ENCODE measurements at regions not wholly inside any gene's neighbourhood (a gene's known extent, or its start where the extent isn't known, plus 50 kb on each side); places are given as distances from the start of the nearest gene placed in this dataset.

DNA sequence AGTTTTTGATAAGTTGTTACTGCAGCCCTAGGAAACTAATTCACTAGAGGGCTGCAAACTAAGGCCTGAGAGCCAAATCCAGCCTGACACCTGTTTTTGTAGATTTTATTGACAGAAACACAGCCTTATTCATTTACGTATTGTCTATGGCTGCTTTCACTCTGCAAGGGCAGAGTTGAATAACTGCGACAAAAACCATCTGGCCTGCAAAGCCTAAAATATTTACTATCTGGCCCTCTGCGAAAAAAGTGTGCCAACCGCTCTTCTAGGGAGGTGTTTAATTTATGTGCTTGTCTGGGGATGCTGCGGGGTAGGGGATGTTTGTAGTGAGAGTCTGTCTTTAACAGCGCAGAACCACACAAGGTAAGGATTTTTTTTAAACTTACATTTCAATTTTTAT is 165.0 kb upstream of the RBFOX1 start:
- CTCF ChIA-PET = no interaction called here
- POLR2A ChIA-PET = no interaction called here
- TF ChIP-seq, protein P1, sequence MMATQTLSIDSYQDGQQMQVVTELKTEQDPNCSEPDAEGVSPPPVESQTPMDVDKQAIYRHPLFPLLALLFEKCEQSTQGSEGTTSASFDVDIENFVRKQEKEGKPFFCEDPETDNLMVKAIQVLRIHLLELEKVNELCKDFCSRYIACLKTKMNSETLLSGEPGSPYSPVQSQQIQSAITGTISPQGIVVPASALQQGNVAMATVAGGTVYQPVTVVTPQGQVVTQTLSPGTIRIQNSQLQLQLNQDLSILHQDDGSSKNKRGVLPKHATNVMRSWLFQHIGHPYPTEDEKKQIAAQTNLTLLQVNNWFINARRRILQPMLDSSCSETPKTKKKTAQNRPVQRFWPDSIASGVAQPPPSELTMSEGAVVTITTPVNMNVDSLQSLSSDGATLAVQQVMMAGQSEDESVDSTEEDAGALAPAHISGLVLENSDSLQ (IDR thresholded peaks at IDR 0.05) = no peak
- TF ChIP-seq L3MBTL2 (conservative IDR thresholded peaks at IDR 0.05) (no peak), FOXK2 (IDR thresholded peaks at IDR 0.05) (no peak), BHLHE40 (IDR thresholded peaks at IDR 0.05; ENCODE audit: borderline replicate concordance) (no peak), FOXA1 (IDR thresholded peaks at IDR 0.05) (no peak), ZNF384 (IDR thresholded peaks at IDR 0.05) (no peak), FOXM1 (IDR thresholded peaks at IDR 0.05; ENCODE audit: borderline replicate concordance) (no peak), HDGF (IDR thresholded peaks at IDR 0.05; ENCODE audit: borderline replicate concordance) (no peak), NFRKB (IDR thresholded peaks at IDR 0.05) (no peak), CTBP1 (IDR thresholded peaks at IDR 0.05; ENCODE audit: borderline replicate concordance) (no peak), LEF1 (IDR thresholded peaks at IDR 0.05; ENCODE audit: borderline replicate concordance) (no peak), ELF4 (IDR thresholded peaks at IDR 0.05) (no peak), SP1 (IDR thresholded peaks at IDR 0.05) (no peak), SUZ12 (IDR thresholded peaks at IDR 0.05) (no peak), ARNT (IDR thresholded peaks at IDR 0.05) (no peak), TARDBP (IDR thresholded peaks at IDR 0.05) (no peak)
- DNase-seq (ENCODE audit: extremely low spot score) = no peak

GRCh38 chr16:7161891-7162290 is 170.8 kb upstream of the RBFOX1 start:
- POLR2A ChIA-PET = no interaction called here
- TF ChIP-seq FOXK2 (IDR thresholded peaks at IDR 0.05) (no peak), LEF1 (IDR thresholded peaks at IDR 0.05; ENCODE audit: borderline replicate concordance) (no peak), ELF4 (IDR thresholded peaks at IDR 0.05) (no peak), CTBP1 (IDR thresholded peaks at IDR 0.05; ENCODE audit: borderline replicate concordance) (no peak), SP1 (IDR thresholded peaks at IDR 0.05) (no peak), HDGF (IDR thresholded peaks at IDR 0.05; ENCODE audit: borderline replicate concordance) (no peak), ZNF384 (IDR thresholded peaks at IDR 0.05) (no peak), BHLHE40 (IDR thresholded peaks at IDR 0.05; ENCODE audit: borderline replicate concordance) (no peak), TARDBP (IDR thresholded peaks at IDR 0.05) (no peak), NFRKB (IDR thresholded peaks at IDR 0.05) (no peak), FOXM1 (IDR thresholded peaks at IDR 0.05; ENCODE audit: borderline replicate concordance) (no peak), FOXA1 (IDR thresholded peaks at IDR 0.05) (no peak), SUZ12 (IDR thresholded peaks at IDR 0.05) (no peak), L3MBTL2 (conservative IDR thresholded peaks at IDR 0.05) (no peak), ARNT (IDR thresholded peaks at IDR 0.05) (no peak)

DNA sequence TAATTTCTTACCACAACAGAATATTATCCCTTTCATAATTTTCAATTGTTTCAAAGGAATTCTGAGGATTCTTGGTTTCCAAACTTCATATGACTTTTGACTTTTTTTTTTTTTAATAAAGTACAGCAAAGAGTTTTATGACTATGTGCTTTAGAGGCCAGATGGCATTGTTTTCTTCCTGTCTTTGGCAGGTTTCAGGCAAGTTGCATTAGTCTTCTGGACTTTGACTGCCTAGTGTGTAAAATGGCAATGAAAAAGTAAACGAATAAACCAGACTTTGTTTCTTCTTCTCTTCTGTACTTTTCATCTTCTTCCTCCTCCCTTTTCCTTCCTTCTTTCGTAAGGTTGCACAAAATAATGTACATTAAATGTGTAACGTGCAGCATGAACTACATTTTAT is 172.6 kb upstream of the RBFOX1 start:
- no peak for DNase-seq (ENCODE audit: extremely low spot score)
- ChIA-PET POLR2A (no interaction called here), CTCF (no interaction called here)
- TF ChIP-seq SP1 (IDR thresholded peaks at IDR 0.05) (no peak), ELF4 (IDR thresholded peaks at IDR 0.05) (no peak), CTBP1 (IDR thresholded peaks at IDR 0.05; ENCODE audit: borderline replicate concordance) (no peak)
- TF ChIP-seq, protein P1 (IDR thresholded peaks at IDR 0.05) = no peak

More at GRCh38 chr16:7161891-7162290, 170.8 kb upstream of the RBFOX1 start:
- CTCF ChIA-PET = no interaction called here
- no peak for DNase-seq (ENCODE audit: extremely low spot score)

DNA sequence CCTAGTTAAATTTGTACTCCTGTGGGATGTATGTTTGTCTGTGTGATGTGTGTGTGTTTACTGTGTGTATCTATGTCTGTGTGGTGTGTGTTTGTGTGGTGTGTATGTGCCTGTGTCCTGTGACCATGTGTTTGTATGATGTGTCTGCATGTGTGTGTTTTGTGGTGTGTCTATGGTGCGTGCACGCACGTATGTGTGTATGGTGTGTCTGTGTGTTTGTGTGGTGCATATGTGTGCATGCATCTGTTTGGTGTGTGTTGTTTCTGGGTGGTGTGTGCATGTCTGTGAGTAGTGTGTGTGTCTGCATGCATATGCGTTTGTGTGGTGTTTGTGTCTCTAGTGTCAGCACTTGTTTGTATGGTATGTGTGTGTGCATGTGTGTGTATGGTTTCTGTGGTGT is 174.2 kb upstream of the RBFOX1 start:
- ChIA-PET CTCF (no interaction called here), POLR2A (no interaction called here)
- TF ChIP-seq HDGF (IDR thresholded peaks at IDR 0.05; ENCODE audit: borderline replicate concordance) (no peak), ELF4 (IDR thresholded peaks at IDR 0.05) (no peak), TARDBP (IDR thresholded peaks at IDR 0.05) (no peak), SUZ12 (IDR thresholded peaks at IDR 0.05) (no peak), BHLHE40 (IDR thresholded peaks at IDR 0.05; ENCODE audit: borderline replicate concordance) (no peak), CTBP1 (IDR thresholded peaks at IDR 0.05; ENCODE audit: borderline replicate concordance) (no peak), FOXK2 (IDR thresholded peaks at IDR 0.05) (no peak), FOXA1 (IDR thresholded peaks at IDR 0.05) (no peak), ZNF384 (IDR thresholded peaks at IDR 0.05) (no peak), FOXM1 (IDR thresholded peaks at IDR 0.05; ENCODE audit: borderline replicate concordance) (no peak), NFRKB (IDR thresholded peaks at IDR 0.05) (no peak)
- TF ChIP-seq, protein P1 (IDR thresholded peaks at IDR 0.05) = no peak
- DNase-seq (ENCODE audit: extremely low spot score) = no peak

DNA sequence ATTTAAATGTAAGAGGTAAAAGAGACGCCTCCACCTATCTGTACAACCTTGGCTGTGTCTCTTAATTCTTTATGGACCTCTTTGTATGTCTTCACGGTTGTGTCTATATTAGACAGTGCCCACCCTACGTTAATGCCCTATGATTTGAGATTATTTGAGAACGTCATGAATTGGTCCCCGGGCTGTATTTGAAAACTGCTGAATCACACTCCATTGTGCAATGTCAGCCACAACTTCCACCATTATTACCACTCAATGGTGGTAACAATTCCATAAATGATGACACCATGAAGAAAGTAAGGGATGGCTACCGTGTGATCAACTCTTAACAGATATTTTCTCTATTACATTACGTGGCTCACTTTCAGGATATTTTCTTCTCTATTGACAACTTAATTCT is 182.4 kb upstream of the RBFOX1 start:
- no peak for TF ChIP-seq ARNT (IDR thresholded peaks at IDR 0.05)
- no peak for TF ChIP-seq BHLHE40 (IDR thresholded peaks at IDR 0.05; ENCODE audit: borderline replicate concordance)
- TF ChIP-seq, protein P1 (IDR thresholded peaks at IDR 0.05) = no peak
- no peak for TF ChIP-seq SP1 (IDR thresholded peaks at IDR 0.05)
- TF ChIP-seq HDGF (IDR thresholded peaks at IDR 0.05; ENCODE audit: borderline replicate concordance) = no peak
- TF ChIP-seq NFRKB (IDR thresholded peaks at IDR 0.05) = no peak
- TF ChIP-seq LEF1 (IDR thresholded peaks at IDR 0.05; ENCODE audit: borderline replicate concordance) = no peak
- TF ChIP-seq FOXK2 (IDR thresholded peaks at IDR 0.05) = no peak
- TF ChIP-seq SUZ12 (IDR thresholded peaks at IDR 0.05) = no peak
- TF ChIP-seq FOXA1 (IDR thresholded peaks at IDR 0.05) = no peak
- CTCF ChIA-PET = no interaction called here
- POLR2A ChIA-PET = no interaction called here
- DNase-seq (ENCODE audit: extremely low spot score) = no peak

DNA sequence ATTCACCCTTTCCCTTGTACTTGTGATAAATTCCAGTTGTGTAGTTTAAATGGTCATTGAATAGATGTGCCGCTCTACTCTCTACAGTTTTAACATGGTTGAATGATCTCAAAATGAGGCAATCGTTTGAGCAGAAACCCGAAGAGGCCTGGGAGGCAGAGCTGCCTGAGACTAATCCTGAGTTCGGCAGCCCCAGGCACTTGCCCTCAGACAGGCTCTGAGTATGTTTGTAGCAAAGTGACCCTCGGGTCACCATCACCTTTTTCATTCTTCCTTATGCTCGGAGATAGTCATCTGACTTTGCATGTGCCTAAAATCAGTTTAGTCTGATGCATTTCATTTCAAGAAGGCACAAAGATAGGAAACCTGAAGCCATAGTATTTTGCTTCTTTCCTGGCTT is 184.0 kb upstream of the RBFOX1 start:
- DNase-seq (ENCODE audit: extremely low spot score) = no peak
- ChIA-PET CTCF (no interaction called here), POLR2A (no interaction called here)
- no peak for TF ChIP-seq L3MBTL2 (conservative IDR thresholded peaks at IDR 0.05)
